IMR-90 (cell line): ENCODE measurements at regions not wholly inside any gene's neighbourhood (a gene's known extent, or its start where the extent isn't known, plus 50 kb on each side); places are given as distances from the start of the nearest gene placed in this dataset.

ENCODE experiments used
- ATAC-seq: fragments of 200-7000 bp; cut with Tn5 transposase; 2 replicates; pipeline ENCODE4 v1.9.1; 2020; ENCODE audit warnings: low read depth, mild to moderate bottlenecking, moderate library complexity
- BruUV-seq: library from RNA; stranded (reverse); fragments of 400-500 nt; replicated peaks from 2 replicates; lab custom pipeline; 2021; lab: Mats Ljungman, UMichigan
- CTCF ChIA-PET: fragments of 300-600 bp; formaldehyde crosslinking; extraction: SDS; loops from one replicate; lab custom pipeline; 2021; ENCODE audit warnings: antibody characterized with exemption; lab: Yijun Ruan, JAX
- POLR2A ChIA-PET: fragments of 300-600 bp; sonication (Branson Sonifier 250); formaldehyde crosslinking; loops from one replicate; lab custom pipeline; 2022; ENCODE audit warnings: antibody characterized with exemption; ENCODE audit not compliant: unreplicated experiment; lab: Charles Lee
- DNase-seq: peaks from one replicate; pipeline ENCODE4 v3.0.0; 2013
- H2AFZ ChIP-seq: replicated peaks from 2 replicates; pipeline ENCODE3; 2013; ENCODE audit warnings: low read length, mild to moderate bottlenecking; ENCODE audit not compliant: poor library complexity
- H2AK5ac ChIP-seq: 2 replicates; pipeline ENCODE4 v1.6.1; 2013; ENCODE audit warnings: low read depth, low read length, inconsistent platforms
- H2AK9ac ChIP-seq: replicated peaks from 2 replicates; pipeline ENCODE3; 2013; ENCODE audit warnings: mild to moderate bottlenecking, low read depth, low read length, moderate library complexity; ENCODE audit not compliant: poor library complexity
- H2BK120ac ChIP-seq: 2 replicates; pipeline ENCODE4 v1.6.1; 2013; ENCODE audit warnings: low read depth, low read length, inconsistent platforms
- H2BK15ac ChIP-seq: 3 replicates; pipeline ENCODE4 v1.6.1; 2013; ENCODE audit warnings: low read depth, low read length, inconsistent platforms
- H2BK20ac ChIP-seq: 2 replicates; pipeline ENCODE4 v1.6.1; 2013; ENCODE audit warnings: low read depth, mild to moderate bottlenecking, inconsistent platforms, low read length, moderate library complexity
- H2BK5ac ChIP-seq: 2 replicates; pipeline ENCODE4 v1.6.1; 2013; ENCODE audit warnings: mild to moderate bottlenecking, low read depth, low read length, inconsistent platforms; ENCODE audit not compliant: poor library complexity, severe bottlenecking
- H3K14ac ChIP-seq: replicated peaks from 2 replicates; pipeline ENCODE4 v1.6.1; 2013; ENCODE audit warnings: low read depth, low read length, inconsistent platforms
- H3K18ac ChIP-seq: 2 replicates; pipeline ENCODE4 v1.6.1; 2013; ENCODE audit warnings: low read depth, low read length, control low read depth
- H3K23ac ChIP-seq: 2 replicates; pipeline ENCODE4 v1.6.1; 2013; ENCODE audit warnings: low read depth, low read length, inconsistent platforms
- H3K27ac ChIP-seq: 2 replicates; pipeline ENCODE4 v1.5.1; 2013; ENCODE audit warnings: mild to moderate bottlenecking, control low read depth, low read length; ENCODE audit not compliant: insufficient read depth
- H3K27me3 ChIP-seq: 2 replicates; pipeline ENCODE4 v1.6.1; 2013; ENCODE audit warnings: low read length; ENCODE audit not compliant: control insufficient read depth, insufficient read depth
- H3K36me3 ChIP-seq: 2 replicates; pipeline ENCODE4 v1.6.1; 2013; ENCODE audit warnings: low read length, mixed read lengths; ENCODE audit not compliant: control insufficient read depth, insufficient read depth
- H3K4ac ChIP-seq: 2 replicates; pipeline ENCODE4 v1.6.1; 2013; ENCODE audit warnings: low read depth, low read length, inconsistent platforms
- H3K4me1 ChIP-seq: 2 replicates; pipeline ENCODE4 v1.6.1; 2013; ENCODE audit warnings: low read length, mixed read lengths; ENCODE audit not compliant: control insufficient read depth, insufficient read depth
- H3K4me2 ChIP-seq: 2 replicates; pipeline ENCODE4 v1.6.1; 2013; ENCODE audit warnings: low read depth, mild to moderate bottlenecking, control low read depth, low read length, moderate library complexity
- H3K4me3 ChIP-seq: 2 replicates; pipeline ENCODE4 v1.5.1; 2013; ENCODE audit warnings: low read depth, mild to moderate bottlenecking, control low read depth, low read length, moderate library complexity; ENCODE audit not compliant: insufficient read depth
- H3K56ac ChIP-seq: 2 replicates; pipeline ENCODE4 v1.6.1; 2013; ENCODE audit warnings: low read length, inconsistent platforms; ENCODE audit not compliant: insufficient read depth; ENCODE audit errors: extremely low read depth
- H3K79me1 ChIP-seq, 2 experiments: 2 replicates each; pipeline ENCODE4 v1.6.1; 2013; ENCODE audit warnings: low read length in 2 of 2, inconsistent platforms in 1 of 2, low read depth in 1 of 2
- H3K9ac ChIP-seq: 2 replicates; pipeline ENCODE4 v1.6.1; 2013; ENCODE audit warnings: low read depth, low read length, control low read depth
- H3K9me1 ChIP-seq: 2 replicates; pipeline ENCODE4 v1.6.1; 2013; ENCODE audit warnings: low read length, inconsistent platforms; ENCODE audit not compliant: insufficient read depth
- H3K9me3 ChIP-seq: 2 replicates; pipeline ENCODE4 v1.6.1; 2013; ENCODE audit warnings: low read length; ENCODE audit not compliant: control insufficient read depth, insufficient read depth
- H4K20me1 ChIP-seq: 2 replicates; pipeline ENCODE4 v1.6.1; 2013; ENCODE audit warnings: low read length, inconsistent platforms; ENCODE audit not compliant: insufficient read depth
- H4K5ac ChIP-seq: 2 replicates; pipeline ENCODE4 v1.6.1; 2013; ENCODE audit warnings: mild to moderate bottlenecking, low read depth, low read length, control low read depth
- H4K8ac ChIP-seq, 2 experiments: 2 replicates each; pipeline ENCODE4 v1.6.1; 2013; ENCODE audit warnings: low read depth in 2 of 2, low read length in 2 of 2, control low read depth in 1 of 2, inconsistent platforms in 1 of 2
- H4K91ac ChIP-seq: 2 replicates; pipeline ENCODE4 v1.6.1; 2013; ENCODE audit warnings: low read depth, low read length, inconsistent platforms; ENCODE audit not compliant: insufficient read depth
- BHLHE40 ChIP-seq: fragments of 150-350 bp; IDR thresholded peaks from 2 replicates; pipeline ENCODE4 v1.6.1; 2016; ENCODE audit warnings: mild to moderate bottlenecking, low read depth, low read length
- CEBPB ChIP-seq: IDR thresholded peaks from 2 replicates; pipeline ENCODE4 v1.6.1; 2012; ENCODE audit warnings: low read depth, low read length, improper control_type of control experiment
- CHD1 ChIP-seq: IDR thresholded peaks from 2 replicates; pipeline ENCODE4 v1.6.1; 2012; ENCODE audit warnings: low read depth, low read length, improper control_type of control experiment
- ELK1 ChIP-seq: fragments of 150-350 bp; IDR thresholded peaks from 2 replicates; pipeline ENCODE4 v1.6.1; 2016; ENCODE audit warnings: low read depth, mild to moderate bottlenecking, low read length, moderate library complexity, borderline replicate concordance
- FOS ChIP-seq: fragments of 150-350 bp; IDR thresholded peaks from 2 replicates; pipeline ENCODE4 v1.6.1; 2016; ENCODE audit warnings: low read depth, low read length
- MAFK ChIP-seq: IDR thresholded peaks from 2 replicates; pipeline ENCODE4 v1.6.1; 2012; ENCODE audit warnings: low read depth, low read length, improper control_type of control experiment
- MAZ ChIP-seq: IDR thresholded peaks from 2 replicates; pipeline ENCODE4 v1.6.1; 2012; ENCODE audit warnings: low read depth, mild to moderate bottlenecking, low read length, improper control_type of control experiment, moderate library complexity, borderline replicate concordance
- MXI1 ChIP-seq: IDR thresholded peaks from 2 replicates; pipeline ENCODE4 v1.6.1; 2012; ENCODE audit warnings: low read depth, mild to moderate bottlenecking, low read length, moderate library complexity, borderline replicate concordance
- NFE2L2 ChIP-seq: fragments of 150-350 bp; IDR thresholded peaks from 2 replicates; pipeline ENCODE4 v1.6.1; 2016; ENCODE audit warnings: low read depth, mild to moderate bottlenecking, low read length
- POLR2A ChIP-seq: IDR thresholded peaks from 2 replicates; pipeline ENCODE4 v1.6.1; 2012; ENCODE audit warnings: mild to moderate bottlenecking, low read depth, low read length
- RAD21 ChIP-seq: IDR thresholded peaks from 2 replicates; pipeline ENCODE4 v1.6.1; 2012; ENCODE audit warnings: low read length, improper control_type of control experiment
- RCOR1 ChIP-seq: IDR thresholded peaks from 2 replicates; pipeline ENCODE4 v1.6.1; 2012; ENCODE audit warnings: mild to moderate bottlenecking, low read length, improper control_type of control experiment; ENCODE audit not compliant: insufficient replicate concordance
- SMC3 ChIP-seq: fragments of 150-350 bp; IDR thresholded peaks from 2 replicates; pipeline ENCODE4 v1.6.1; 2016; ENCODE audit warnings: low read depth, mild to moderate bottlenecking, antibody characterized with exemption, low read length, moderate library complexity
- USF2 ChIP-seq: fragments of 150-350 bp; IDR thresholded peaks from 2 replicates; pipeline ENCODE4 v1.6.1; 2017; ENCODE audit warnings: mild to moderate bottlenecking, antibody characterized with exemption, low read length, low read depth
- WGBS, 2 experiments: methylation state at CpG; one replicate each; pipeline versions ENCODE4 v1.1.5 to v1.1.7; 2013; ENCODE audit warnings: missing lambda C conversion rate in 2 of 2; ENCODE audit not compliant: insufficient read length in 1 of 2; ENCODE audit errors: extremely low coverage in 2 of 2; 5-methylcytosine and 5-hydroxymethylcytosine counted together
- dilution Hi-C: fragments of 300-500 bp; cut with HindIII; formaldehyde crosslinking; loops from one replicate; pipeline ENCODE4 v1.14.3; 2018; ENCODE audit warnings: low sequenced_read_pairs; ENCODE audit not compliant: unreplicated experiment
- in situ Hi-C: fragments of 300-500 bp; cut with MboI; formaldehyde crosslinking; loops from 3 replicates; pipeline ENCODE4 v1.14.3; 2019; ENCODE audit warnings: low sequenced_read_pairs, inconsistent platforms, mixed read lengths
- intact Hi-C: fragments of 100-400 bp; cut with micrococcal nuclease; formaldehyde crosslinking; loops from 2 replicates; pipeline ENCODE4 v1.10.0; 2022
- TF ChIP-seq, protein P1 (sequence below): conservative IDR thresholded peaks from 2 replicates; pipeline ENCODE4 v1.5.1; 2012; ENCODE audit warnings: mild to moderate bottlenecking, low read depth, low read length, improper control_type of control experiment

- POLR2A ChIA-PET: interaction anchor here (0.5 kb wide), 1 partner anchor 516 kb away, joined by 3 read pairs; no protein-coding TSS in a partner anchor
- H3K4ac ChIP-seq: no peak overlapping the region
- H3K27me3 ChIP-seq: no peaks in the 10 kb centered on the region
- no peaks in the 10 kb centered on the region for H3K4me1 ChIP-seq
- ATAC-seq (no peak), DNase-seq (no peak)
- no peak overlapping the region for H3K14ac ChIP-seq
- no peak overlapping the region for H3K18ac ChIP-seq
- no peak overlapping the region for H2BK120ac ChIP-seq
- H4K8ac ChIP-seq: no peak overlapping the region
- H4K5ac ChIP-seq: no peak overlapping the region
- H2AK9ac ChIP-seq: no peak overlapping the region
- H3K23ac ChIP-seq: no peak overlapping the region
- no peaks in the 10 kb centered on the region for H3K36me3 ChIP-seq
- H2BK20ac ChIP-seq: no peak overlapping the region
- H2AFZ ChIP-seq: no peak overlapping the region
- no peak overlapping the region for H2BK5ac ChIP-seq
- no peak overlapping the region for H3K9ac ChIP-seq
- H3K56ac ChIP-seq: no peak overlapping the region
- in situ Hi-C loops (no loop called here), intact Hi-C loops (no loop called here), dilution Hi-C loops (no loop called here)
- H3K4me2 ChIP-seq: no peak overlapping the region
- H3K9me1 ChIP-seq: no peaks in the 10 kb centered on the region
- no peak overlapping the region for H3K27ac ChIP-seq
- CTCF ChIA-PET: no interaction called here
- H4K20me1 ChIP-seq: no peaks in the 10 kb centered on the region
- WGBS, 2 experiments: 40% methylated on average over 1 of the region's 7 CpGs; no CpG with 5 or more reads in 1 of the 2 experiments
- no peak for TF ChIP-seq USF2
- TF ChIP-seq POLR2A: no peak
- TF ChIP-seq RCOR1: no peak
- no peak for TF ChIP-seq MAZ
- TF ChIP-seq MAFK: no peak
- TF ChIP-seq ELK1: no peak
- TF ChIP-seq MXI1: no peak
- TF ChIP-seq, protein P1, sequence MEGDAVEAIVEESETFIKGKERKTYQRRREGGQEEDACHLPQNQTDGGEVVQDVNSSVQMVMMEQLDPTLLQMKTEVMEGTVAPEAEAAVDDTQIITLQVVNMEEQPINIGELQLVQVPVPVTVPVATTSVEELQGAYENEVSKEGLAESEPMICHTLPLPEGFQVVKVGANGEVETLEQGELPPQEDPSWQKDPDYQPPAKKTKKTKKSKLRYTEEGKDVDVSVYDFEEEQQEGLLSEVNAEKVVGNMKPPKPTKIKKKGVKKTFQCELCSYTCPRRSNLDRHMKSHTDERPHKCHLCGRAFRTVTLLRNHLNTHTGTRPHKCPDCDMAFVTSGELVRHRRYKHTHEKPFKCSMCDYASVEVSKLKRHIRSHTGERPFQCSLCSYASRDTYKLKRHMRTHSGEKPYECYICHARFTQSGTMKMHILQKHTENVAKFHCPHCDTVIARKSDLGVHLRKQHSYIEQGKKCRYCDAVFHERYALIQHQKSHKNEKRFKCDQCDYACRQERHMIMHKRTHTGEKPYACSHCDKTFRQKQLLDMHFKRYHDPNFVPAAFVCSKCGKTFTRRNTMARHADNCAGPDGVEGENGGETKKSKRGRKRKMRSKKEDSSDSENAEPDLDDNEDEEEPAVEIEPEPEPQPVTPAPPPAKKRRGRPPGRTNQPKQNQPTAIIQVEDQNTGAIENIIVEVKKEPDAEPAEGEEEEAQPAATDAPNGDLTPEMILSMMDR: no peak
- no peak for TF ChIP-seq NFE2L2
- TF ChIP-seq BHLHE40: no peak
- no peak for TF ChIP-seq CHD1
- no peak for TF ChIP-seq FOS
- no peak for TF ChIP-seq CEBPB
- no peak for TF ChIP-seq RAD21
- no peak for TF ChIP-seq SMC3
- no peak overlapping the region for H4K91ac ChIP-seq
- H2BK15ac ChIP-seq: no peak overlapping the region
- no peak overlapping the region for H3K4me3 ChIP-seq
- H2AK5ac ChIP-seq: no peak overlapping the region
- no TSS peak for BruUV-seq
- H3K9me3 ChIP-seq: no peaks in the 10 kb centered on the region
- H3K79me1 ChIP-seq: no peaks in the 10 kb centered on the region
Observed at GRCh38 chr1:104761961-104762570, 1012.4 kb downstream of the AMY1C start.
